ENCODE measurements at regions not wholly inside any gene's neighbourhood (a gene's known extent, or its start where the extent isn't known, plus 50 kb on each side); places are given as distances from the start of the nearest gene placed in this dataset.

DNA sequence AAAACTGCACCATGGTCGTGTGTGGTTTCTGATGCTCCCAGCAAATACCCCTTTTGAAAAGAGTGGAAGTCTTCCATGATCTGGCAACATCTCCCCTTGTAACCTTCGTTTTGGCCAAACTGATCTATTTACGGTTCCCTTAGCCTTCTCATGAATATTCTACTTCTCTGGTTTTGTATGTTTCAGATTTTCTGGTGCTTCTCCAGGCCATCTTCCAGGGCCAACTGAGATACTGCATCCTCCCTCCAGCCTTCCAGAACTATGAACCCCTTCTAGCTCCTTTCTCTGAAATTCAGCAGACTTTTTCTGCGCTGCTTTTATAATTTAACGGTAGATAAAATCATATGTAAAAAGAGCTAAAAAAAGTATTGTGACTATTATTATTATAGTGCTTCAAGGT lies 97.7 kb downstream of the XCL2 start:
- TF ChIP-seq, protein P1, sequence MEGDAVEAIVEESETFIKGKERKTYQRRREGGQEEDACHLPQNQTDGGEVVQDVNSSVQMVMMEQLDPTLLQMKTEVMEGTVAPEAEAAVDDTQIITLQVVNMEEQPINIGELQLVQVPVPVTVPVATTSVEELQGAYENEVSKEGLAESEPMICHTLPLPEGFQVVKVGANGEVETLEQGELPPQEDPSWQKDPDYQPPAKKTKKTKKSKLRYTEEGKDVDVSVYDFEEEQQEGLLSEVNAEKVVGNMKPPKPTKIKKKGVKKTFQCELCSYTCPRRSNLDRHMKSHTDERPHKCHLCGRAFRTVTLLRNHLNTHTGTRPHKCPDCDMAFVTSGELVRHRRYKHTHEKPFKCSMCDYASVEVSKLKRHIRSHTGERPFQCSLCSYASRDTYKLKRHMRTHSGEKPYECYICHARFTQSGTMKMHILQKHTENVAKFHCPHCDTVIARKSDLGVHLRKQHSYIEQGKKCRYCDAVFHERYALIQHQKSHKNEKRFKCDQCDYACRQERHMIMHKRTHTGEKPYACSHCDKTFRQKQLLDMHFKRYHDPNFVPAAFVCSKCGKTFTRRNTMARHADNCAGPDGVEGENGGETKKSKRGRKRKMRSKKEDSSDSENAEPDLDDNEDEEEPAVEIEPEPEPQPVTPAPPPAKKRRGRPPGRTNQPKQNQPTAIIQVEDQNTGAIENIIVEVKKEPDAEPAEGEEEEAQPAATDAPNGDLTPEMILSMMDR (IDR thresholded peaks at IDR 0.05), result no peak
- TF ChIP-seq POLR2A (IDR thresholded peaks at IDR 0.05), result no peak
